ENCODE measurements at regions not wholly inside any gene's neighbourhood (a gene's known extent, or its start where the extent isn't known, plus 50 kb on each side); places are given as distances from the start of the nearest gene placed in this dataset.
"Not testable (repeated sequence)": the region's sequence is repeated elsewhere in the genome, so short reads cannot be mapped to it uniquely, and the experiment has no call there.

DNA sequence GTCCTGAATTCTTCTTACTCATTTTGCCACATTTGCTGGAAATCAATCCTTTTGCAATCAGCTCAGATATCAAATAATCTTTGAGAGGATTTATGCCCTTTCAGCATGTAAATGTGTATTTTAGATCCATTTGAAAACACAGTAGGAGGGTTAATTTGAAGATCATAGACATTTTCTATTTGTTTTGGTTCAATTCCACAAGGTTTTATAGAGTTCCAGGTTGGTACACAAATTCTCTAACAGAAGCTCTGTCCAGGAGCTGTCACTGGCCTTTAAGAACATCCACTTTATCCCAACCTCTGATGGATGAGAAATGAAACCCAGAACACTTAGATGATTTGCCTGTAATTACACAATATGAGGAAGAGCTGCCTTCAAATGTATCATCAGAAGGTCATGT is 157.3 kb upstream of the CHAC2 start:
- DNase-seq = no peak

DNA sequence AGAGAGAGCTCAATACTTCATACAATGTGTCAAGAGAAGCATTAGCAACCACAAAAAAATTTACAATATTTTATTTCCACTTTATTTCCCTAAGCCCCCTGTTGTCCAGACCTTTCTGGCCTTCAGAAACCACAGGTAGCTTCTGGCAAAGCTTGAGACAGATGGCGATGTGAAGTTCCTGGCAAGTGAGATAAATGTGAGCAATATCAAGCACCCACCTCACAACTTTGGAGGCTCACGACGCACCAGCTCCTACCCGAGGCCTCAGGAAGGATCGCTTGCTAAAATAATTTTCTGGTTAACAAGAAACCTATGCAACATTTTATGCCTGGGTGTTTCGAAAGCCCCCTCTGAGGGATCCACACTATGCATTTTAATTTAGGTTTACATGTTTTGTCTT is 158.1 kb upstream of the CHAC2 start:
- DNase-seq = no peak

DNA sequence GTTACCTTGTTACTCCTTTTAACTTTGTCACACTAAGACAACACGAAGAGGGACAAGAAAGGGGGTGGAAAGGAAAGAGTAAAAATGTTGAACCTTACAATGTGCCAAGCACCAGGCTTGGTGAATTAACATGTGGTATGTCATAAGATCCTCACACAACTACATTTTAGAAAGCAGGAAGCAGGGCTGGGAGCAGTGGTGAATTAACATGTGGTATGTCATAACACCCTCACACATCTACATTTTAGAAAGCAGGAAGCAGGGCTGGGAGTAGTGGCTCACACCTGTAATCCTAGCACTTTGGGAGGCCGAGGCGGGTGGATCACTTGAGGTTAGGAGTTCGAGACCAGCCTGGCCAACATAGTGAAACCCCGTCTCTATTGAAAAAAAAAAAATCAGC is 159.3 kb upstream of the CHAC2 start:
- no peak for DNase-seq

GRCh38 chr2:53600815-53601214 is 166.8 kb upstream of the CHAC2 start:
- DNase-seq = no peak

DNA sequence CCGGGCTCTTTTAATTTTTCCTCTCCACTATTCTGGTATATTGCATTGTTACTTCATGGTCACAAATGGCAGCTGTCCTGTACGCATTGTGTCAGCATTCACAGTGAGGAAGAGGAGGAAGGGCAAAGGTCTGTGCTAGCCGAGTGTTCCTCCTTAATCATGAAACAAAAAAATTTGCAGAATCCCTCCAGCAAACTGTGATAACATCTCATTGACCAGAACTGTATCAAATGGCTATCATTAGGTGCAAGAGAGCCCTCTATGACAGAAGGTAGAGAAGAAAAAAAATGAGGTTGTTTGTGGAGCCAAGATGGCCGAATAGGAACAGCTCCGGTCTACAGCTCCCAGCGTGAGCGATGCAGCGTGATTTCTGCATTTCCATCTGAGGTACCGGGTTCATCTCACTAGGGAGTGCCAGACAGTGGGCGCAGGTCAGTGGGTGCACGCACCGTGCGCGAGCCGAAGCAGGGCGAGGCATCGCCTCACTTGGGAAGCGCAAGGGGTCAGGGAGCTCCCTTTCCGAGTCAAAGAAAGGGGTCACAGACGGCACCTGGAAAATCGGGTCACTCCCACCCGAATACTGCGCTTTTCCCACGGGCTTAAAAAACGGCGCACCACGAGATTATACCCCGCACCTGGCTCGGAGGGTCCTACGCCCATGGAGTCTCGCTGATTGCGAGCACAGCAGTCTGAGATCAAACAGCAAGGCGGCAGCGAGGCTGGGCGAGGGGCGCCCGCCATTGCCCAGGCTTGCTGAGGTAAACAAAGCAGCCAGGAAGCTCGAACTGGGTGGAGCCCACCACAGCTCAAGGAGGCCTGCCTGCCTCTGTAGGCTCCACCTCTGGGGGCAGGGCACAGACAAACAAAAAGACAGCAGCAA is 180.6 kb upstream of the CHAC2 start:
- not testable (repeated sequence) for DNase-seq

DNA sequence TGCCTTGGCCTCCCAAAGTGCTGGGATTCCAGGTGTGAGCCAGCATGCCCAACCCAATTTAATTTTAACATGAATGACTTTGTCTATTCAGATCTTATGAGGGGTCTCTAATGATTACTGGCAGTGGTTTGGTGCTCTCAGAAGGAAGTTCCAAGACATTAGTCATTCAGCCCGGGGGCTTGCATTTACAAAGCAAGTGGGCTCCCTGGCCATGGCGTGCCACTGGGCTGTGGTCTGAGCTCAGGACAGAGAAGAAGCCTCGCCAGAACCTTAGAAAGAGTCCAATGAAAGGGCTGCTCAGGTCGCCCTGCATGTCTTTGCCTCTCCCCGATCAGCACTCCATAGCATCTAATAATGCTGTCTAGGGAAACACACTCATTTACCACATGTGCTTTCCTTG is 182.6 kb upstream of the CHAC2 start:
- no peak for DNase-seq

- no peak for DNase-seq
Measured at GRCh38 chr2:53583583-53583982, 184.0 kb upstream of the CHAC2 start.

DNA sequence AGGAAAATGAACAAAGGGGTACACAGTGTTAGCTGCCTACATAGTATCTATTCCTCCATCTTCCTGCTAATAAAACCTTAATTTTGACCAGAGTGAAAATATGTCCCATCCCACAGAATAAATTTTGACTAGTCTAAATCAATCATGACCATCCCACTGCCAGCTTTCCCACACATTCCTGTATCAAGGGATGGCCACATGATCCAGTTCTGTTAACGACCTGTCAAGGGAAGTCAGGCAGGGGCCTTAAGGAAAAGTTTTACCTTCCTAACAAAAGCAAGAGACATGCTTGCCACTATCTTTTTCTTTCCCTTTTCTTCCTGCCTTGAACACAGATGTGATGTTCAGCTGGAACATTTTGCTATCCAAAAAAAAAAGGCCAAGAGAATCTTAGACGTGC is 185.0 kb upstream of the CHAC2 start:
- DNase-seq = no peak

- no peak for DNase-seq
Measured at GRCh38 chr2:53576166-53576565, 191.4 kb upstream of the CHAC2 start.

- DNase-seq = no peak
Measured at GRCh38 chr2:53575721-53576124, 191.9 kb upstream of the CHAC2 start.

GRCh38 chr2:53572696-53573095 is 194.9 kb upstream of the CHAC2 start:
- DNase-seq = no peak

DNA sequence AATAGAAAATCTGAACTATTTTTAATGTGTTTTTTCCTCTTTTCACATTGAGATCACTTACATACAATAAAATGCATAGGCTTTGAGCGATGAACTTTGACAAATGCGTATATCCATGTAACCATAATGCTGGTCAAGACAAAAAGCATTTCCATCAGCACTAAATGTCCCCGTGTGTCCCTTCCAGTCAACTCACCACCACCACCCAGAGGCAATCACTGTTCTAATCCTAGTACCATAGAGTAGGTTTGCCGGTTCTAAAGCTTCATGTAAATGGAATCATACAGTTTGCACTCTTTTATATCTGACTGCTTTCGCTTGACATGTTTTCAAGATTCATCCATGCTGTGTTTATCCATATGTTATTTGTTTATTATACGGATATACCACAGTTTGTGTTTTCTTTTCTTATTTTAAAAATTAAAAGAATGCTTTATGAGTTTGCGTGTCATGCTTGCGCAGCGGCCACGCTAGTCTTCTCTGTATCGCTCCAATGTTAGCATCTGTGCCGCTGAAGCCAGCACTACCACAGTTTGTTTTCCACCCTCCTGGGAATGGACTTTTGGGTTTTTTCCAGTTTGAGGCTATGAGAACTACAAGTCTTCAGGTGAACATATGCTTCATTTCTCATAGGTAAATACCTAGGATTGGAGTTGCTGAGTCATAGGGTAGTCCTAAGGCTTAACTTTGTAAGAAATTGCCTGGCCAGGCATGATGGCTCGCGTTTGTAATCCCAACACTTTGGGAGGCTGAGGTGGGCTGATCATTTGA is 197.5 kb upstream of the CHAC2 start:
- no peak for DNase-seq

GRCh38 chr2:53568469-53568868 is 199.1 kb upstream of the CHAC2 start:
- DNase-seq = no peak

DNA sequence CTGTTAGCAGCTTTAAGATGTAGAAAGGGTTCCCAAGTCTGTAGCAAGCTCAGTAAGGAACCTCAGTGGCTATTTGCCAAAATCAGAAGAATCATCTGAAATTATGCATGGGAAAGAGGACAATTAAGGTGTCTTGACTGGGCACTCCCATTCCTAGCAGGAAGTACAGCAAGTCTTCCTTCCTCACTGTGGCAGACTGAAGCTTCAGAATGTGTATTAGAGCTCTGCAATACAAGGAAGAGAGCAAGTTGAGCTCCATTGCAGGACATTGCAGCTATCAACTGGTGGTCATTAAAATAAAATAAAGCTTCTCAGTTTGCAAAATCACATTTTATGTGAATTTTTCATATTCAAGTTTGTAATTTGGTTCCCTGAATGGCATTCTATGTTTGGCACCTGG is 200.5 kb upstream of the CHAC2 start:
- DNase-seq = no peak

GRCh38 chr2:53562407-53562806 is 205.2 kb upstream of the CHAC2 start:
- DNase-seq = no peak

DNA sequence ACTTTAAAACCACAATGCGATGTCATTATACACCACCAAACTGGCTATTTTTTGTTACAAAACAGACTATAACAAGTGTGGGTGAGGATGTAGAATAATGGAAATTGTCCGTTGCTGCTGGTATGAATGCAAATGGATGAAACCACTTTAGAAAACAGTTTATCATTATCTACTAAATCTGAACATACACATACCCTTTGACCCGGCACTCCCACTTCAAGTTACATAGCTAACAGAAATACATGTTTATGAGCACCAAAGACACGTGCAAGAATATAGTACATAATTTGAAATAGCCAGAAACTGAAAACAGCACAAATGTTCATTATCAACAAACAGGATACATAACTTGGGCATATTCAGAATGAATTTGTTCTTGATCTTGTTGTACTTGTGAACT is 206.4 kb upstream of the CHAC2 start:
- DNase-seq = no peak

DNA sequence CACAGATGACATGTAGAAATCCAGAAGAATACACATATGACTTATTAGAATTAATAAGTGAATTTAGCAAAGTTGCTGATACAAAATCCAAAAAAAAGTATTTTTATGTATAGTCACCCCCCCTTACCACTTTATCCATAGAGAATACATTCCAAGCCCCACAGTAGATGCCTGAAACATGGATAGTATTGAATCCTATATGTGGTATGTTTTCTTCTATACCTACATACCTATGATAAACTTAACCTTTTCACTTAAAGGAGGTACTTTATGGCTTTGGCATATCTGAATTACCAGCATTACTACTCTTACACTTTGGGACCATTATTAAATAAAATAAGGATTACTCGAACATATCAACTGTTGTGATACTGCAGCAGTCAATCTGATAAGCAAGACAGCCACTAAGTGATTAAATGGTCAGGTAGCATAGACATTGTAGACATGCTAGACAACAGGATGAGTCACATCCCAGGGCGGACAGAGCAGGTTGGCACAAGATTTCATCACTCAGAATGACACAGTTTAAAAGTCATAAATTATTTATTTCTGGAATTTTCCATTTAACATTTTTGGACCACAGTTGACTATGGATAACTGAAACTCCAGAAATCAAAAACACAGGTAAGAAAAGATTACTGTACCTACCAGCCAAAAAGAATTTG is 208.2 kb upstream of the CHAC2 start:
- DNase-seq = no peak

DNA sequence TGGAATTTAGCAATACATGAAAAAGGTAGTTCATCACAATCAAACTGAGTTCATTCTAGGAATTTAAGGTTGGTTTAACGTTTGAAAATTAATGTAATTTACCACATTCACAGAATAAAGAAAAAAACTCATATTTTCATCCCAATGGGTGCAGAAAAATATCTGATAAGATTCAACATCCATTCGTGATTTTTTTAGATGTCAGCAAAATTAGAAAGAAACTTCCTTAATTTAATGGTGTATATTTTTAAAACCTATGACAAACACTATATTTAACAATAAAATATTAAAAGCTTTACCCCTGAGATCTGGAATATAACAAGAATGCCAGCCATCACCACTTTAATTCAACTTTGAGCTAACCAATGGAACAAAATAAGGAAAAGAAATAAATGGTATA is 208.7 kb upstream of the CHAC2 start:
- DNase-seq = no peak

DNA sequence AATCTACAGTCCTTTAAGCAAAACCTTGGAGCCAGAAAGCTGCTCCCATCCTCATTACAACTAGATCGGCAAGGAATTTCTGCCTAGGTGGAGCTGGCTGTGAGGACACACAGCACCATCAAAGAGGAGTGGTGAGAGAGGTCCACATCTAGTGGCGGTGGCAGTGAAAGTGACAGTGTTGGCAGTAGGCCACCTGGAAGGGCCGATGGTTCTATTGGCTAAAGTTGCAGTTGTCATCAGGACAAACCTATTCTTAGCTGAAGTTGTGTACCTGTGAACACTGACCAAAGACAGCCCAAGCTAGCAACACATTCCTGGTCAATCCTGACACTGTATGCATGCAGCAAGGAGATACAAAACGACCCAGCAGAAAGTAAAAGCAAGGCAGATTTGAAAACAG is 218.1 kb upstream of the CHAC2 start:
- DNase-seq = no peak

GRCh38 chr2:53545604-53546003 is 222.0 kb upstream of the CHAC2 start:
- DNase-seq = no peak

GRCh38 chr2:53544871-53545558 is 222.6 kb upstream of the CHAC2 start:
- DNase-seq = no peak

DNA sequence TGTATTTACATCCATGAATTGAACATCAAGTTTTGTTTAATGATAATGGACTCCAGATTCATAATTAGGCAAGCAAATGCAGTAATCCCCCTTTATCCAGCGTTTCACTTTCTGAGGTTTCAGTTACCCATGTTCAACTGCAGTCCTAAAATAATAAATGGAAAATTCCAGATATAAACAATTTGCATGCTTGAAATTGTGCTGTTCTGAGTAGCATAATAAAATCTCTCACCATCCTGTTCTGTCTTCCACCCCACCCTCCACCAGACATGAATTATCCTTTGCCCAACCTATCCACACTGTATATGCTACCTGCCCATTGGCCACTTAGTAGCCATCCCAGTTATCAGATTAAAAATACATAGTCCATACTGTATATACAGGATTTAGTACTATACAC is 224.5 kb upstream of the CHAC2 start:
- no peak for DNase-seq
